ENCODE measurements at regions not wholly inside any gene's neighbourhood (a gene's known extent, or its start where the extent isn't known, plus 50 kb on each side); places are given as distances from the start of the nearest gene placed in this dataset.

GRCh38 chr1:242723044-242723716 is 198.7 kb upstream of the PLD5 start:
- TF ChIP-seq, protein P1, sequence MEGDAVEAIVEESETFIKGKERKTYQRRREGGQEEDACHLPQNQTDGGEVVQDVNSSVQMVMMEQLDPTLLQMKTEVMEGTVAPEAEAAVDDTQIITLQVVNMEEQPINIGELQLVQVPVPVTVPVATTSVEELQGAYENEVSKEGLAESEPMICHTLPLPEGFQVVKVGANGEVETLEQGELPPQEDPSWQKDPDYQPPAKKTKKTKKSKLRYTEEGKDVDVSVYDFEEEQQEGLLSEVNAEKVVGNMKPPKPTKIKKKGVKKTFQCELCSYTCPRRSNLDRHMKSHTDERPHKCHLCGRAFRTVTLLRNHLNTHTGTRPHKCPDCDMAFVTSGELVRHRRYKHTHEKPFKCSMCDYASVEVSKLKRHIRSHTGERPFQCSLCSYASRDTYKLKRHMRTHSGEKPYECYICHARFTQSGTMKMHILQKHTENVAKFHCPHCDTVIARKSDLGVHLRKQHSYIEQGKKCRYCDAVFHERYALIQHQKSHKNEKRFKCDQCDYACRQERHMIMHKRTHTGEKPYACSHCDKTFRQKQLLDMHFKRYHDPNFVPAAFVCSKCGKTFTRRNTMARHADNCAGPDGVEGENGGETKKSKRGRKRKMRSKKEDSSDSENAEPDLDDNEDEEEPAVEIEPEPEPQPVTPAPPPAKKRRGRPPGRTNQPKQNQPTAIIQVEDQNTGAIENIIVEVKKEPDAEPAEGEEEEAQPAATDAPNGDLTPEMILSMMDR (IDR thresholded peaks at IDR 0.05; ENCODE audit: extremely low read depth, insufficient read depth, missing control alignments) = no peak
- in situ Hi-C loops (cut with MboI; ENCODE audit: low pct_unique_long_range_greater_than_20kb, low sequenced_read_pairs, unreplicated experiment) = no loop called here
- no peak for DNase-seq (ENCODE audit: low spot score)

GRCh38 chr1:242718967-242719366 is 194.5 kb upstream of the PLD5 start:
- in situ Hi-C loops (cut with MboI; ENCODE audit: low pct_unique_long_range_greater_than_20kb, low sequenced_read_pairs, unreplicated experiment) = no loop called here

GRCh38 chr1:242712248-242712647 is 187.8 kb upstream of the PLD5 start:
- in situ Hi-C loops (cut with MboI; ENCODE audit: low pct_unique_long_range_greater_than_20kb, low sequenced_read_pairs, unreplicated experiment) = no loop called here
- TF ChIP-seq, protein P1 (IDR thresholded peaks at IDR 0.05; ENCODE audit: extremely low read depth, insufficient read depth, missing control alignments) = no peak
- no peak for DNase-seq (ENCODE audit: low spot score)

More at GRCh38 chr1:242718967-242719366, 194.5 kb upstream of the PLD5 start:
- DNase-seq (ENCODE audit: low spot score) = no peak
- TF ChIP-seq, protein P1 (IDR thresholded peaks at IDR 0.05; ENCODE audit: extremely low read depth, insufficient read depth, missing control alignments) = no peak

- TF ChIP-seq, protein P1 (IDR thresholded peaks at IDR 0.05; ENCODE audit: extremely low read depth, insufficient read depth, missing control alignments) = no peak
- in situ Hi-C loops (cut with MboI; ENCODE audit: low pct_unique_long_range_greater_than_20kb, low sequenced_read_pairs, unreplicated experiment) = no loop called here
- no peak for DNase-seq (ENCODE audit: low spot score)
Observed at GRCh38 chr1:242710847-242711246, 186.3 kb upstream of the PLD5 start.

GRCh38 chr1:242710286-242710685 is 185.8 kb upstream of the PLD5 start:
- in situ Hi-C loops (cut with MboI; ENCODE audit: low pct_unique_long_range_greater_than_20kb, low sequenced_read_pairs, unreplicated experiment) = no loop called here
- TF ChIP-seq, protein P1 (IDR thresholded peaks at IDR 0.05; ENCODE audit: extremely low read depth, insufficient read depth, missing control alignments) = no peak
- no peak for DNase-seq (ENCODE audit: low spot score)

- TF ChIP-seq, protein P1 (IDR thresholded peaks at IDR 0.05; ENCODE audit: extremely low read depth, insufficient read depth, missing control alignments) = no peak
- in situ Hi-C loops (cut with MboI; ENCODE audit: low pct_unique_long_range_greater_than_20kb, low sequenced_read_pairs, unreplicated experiment) = no loop called here
- DNase-seq (ENCODE audit: low spot score) = no peak
Observed at GRCh38 chr1:242703467-242703866, 179.0 kb upstream of the PLD5 start.
